HCT116 (cell line): ENCODE measurements at regions not wholly inside any gene's neighbourhood (a gene's known extent, or its start where the extent isn't known, plus 50 kb on each side); places are given as distances from the start of the nearest gene placed in this dataset.

ENCODE experiments used
- ATAC-seq: fragments of 200-7000 bp; cut with Tn5 transposase; 2 replicates; pipeline ENCODE4 v1.9.1; 2020; ENCODE audit warnings: mild to moderate bottlenecking, moderate library complexity
- BruUV-seq: library from RNA; stranded (reverse); fragments of 400-500 nt; replicated peaks from 2 replicates; lab custom pipeline; 2021; lab: Mats Ljungman, UMichigan
- CTCF ChIA-PET: fragments of 300-600 bp; sonication (Branson Sonifier 250); formaldehyde crosslinking; loops from one replicate; lab custom pipeline; 2021; ENCODE audit warnings: antibody characterized with exemption; lab: Charles Lee
- POLR2A ChIA-PET: fragments of 300-600, 350-600 bp; sonication (Branson Sonifier 250); formaldehyde crosslinking; loops from one replicate; lab custom pipeline; 2021; ENCODE audit warnings: antibody characterized with exemption; lab: Charles Lee
- RAD21 ChIA-PET, 2 experiments: fragments of 300-600 bp; sonication (Branson Sonifier 250); formaldehyde crosslinking; loops; one replicate each; lab custom pipeline; 2023; ENCODE audit warnings: low total read pairs in 2 of 2; ENCODE audit not compliant: uncharacterized antibody in 2 of 2, unreplicated experiment in 2 of 2, low non-redundant PET in 1 of 2; lab: Charles Lee
- DNase-seq: peaks from one replicate; pipeline ENCODE4 v3.0.0-alpha.2; 2010; ENCODE audit warnings: low read depth, low spot score
- H2AFZ ChIP-seq: fragments of 200-600 bp; shearing (Covaris generic), sonication (generic); 2 replicates; pipeline ENCODE4 v1.6.1; 2017; ENCODE audit warnings: low read depth, mixed run types, mixed read lengths, antibody characterized with exemption, low read length; ENCODE audit not compliant: poor library complexity, severe bottlenecking
- H3K27ac ChIP-seq: 2 replicates; pipeline ENCODE4 v1.5.1; 2012; ENCODE audit warnings: low read depth, low read length
- H3K27me3 ChIP-seq: fragments of 200-600 bp; sonication (generic); 2 replicates; pipeline ENCODE4 v1.6.1; 2016; ENCODE audit warnings: mixed run types, low read length, mixed read lengths; ENCODE audit not compliant: insufficient read depth
- H3K36me3 ChIP-seq, 2 experiments: fragments of 200-500 bp in 1 of 2; fragments of 200-600 bp in 1 of 2; sonication (Bioruptor generic) in 1 of 2; sonication (generic) in 1 of 2; 2 replicates each; pipeline versions ENCODE4 v1.5.1 to v1.6.1; 2014 to 2016; ENCODE audit warnings: low read length in 2 of 2, inconsistent platforms in 1 of 2, mixed read lengths in 1 of 2, mixed run types in 1 of 2; ENCODE audit not compliant: insufficient read depth in 2 of 2, control insufficient read depth in 1 of 2
- H3K4me1 ChIP-seq, 2 experiments: fragments of 200-600 bp in 1 of 2; sonication (generic) in 1 of 2; 2 replicates each; pipeline versions ENCODE4 v1.5.1 to v1.6.1; 2012 to 2017; ENCODE audit warnings: low read length in 2 of 2, inconsistent platforms in 1 of 2, mild to moderate bottlenecking in 1 of 2, mixed read lengths in 1 of 2, mixed run types in 1 of 2, moderate library complexity in 1 of 2; ENCODE audit not compliant: insufficient read depth in 2 of 2, control insufficient read depth in 1 of 2
- H3K4me2 ChIP-seq: fragments of 200-600 bp; sonication (generic); 2 replicates; pipeline ENCODE4 v1.6.1; 2017; ENCODE audit warnings: mixed run types, low read length, mixed read lengths
- H3K4me3 ChIP-seq, 2 experiments: fragments of 200-600 bp in 1 of 2; sonication (generic) in 1 of 2; replicated peaks in 1 of 2; 2 replicates each; pipeline ENCODE4 v1.5.1; 2011 to 2016; ENCODE audit warnings: low read length in 2 of 2, control low read depth in 1 of 2, low read depth in 1 of 2, mild to moderate bottlenecking in 1 of 2, mixed read lengths in 1 of 2, mixed run types in 1 of 2
- H3K79me2 ChIP-seq: fragments of 200-600 bp; sonication (generic); 2 replicates; pipeline ENCODE4 v1.6.1; 2017; ENCODE audit warnings: mild to moderate bottlenecking, mixed run types, low read length, moderate library complexity, mixed read lengths; ENCODE audit not compliant: insufficient read depth
- H3K9ac ChIP-seq: fragments of 200-600 bp; sonication (generic); 2 replicates; pipeline ENCODE4 v1.6.1; 2016; ENCODE audit warnings: low read length, mixed read lengths
- H3K9me2 ChIP-seq: fragments of 200-600 bp; sonication (generic), shearing (Covaris generic); 2 replicates; pipeline ENCODE4 v1.6.1; 2017; ENCODE audit warnings: mixed run types, mild to moderate bottlenecking, moderate library complexity; ENCODE audit not compliant: insufficient read depth
- H3K9me3 ChIP-seq, 2 experiments: fragments of 200-500 bp in 1 of 2; fragments of 200-600 bp in 1 of 2; sonication (Bioruptor generic) in 1 of 2; sonication (generic) in 1 of 2; 2 replicates each; pipeline ENCODE4 v1.6.1; 2014 to 2017; ENCODE audit warnings: low read length in 2 of 2, mixed read lengths in 2 of 2, inconsistent platforms in 1 of 2, low read depth in 1 of 2, mild to moderate bottlenecking in 1 of 2, mixed run types in 1 of 2, moderate library complexity in 1 of 2; ENCODE audit not compliant: control insufficient read depth in 1 of 2, insufficient read depth in 1 of 2
- H4K20me1 ChIP-seq: fragments of 200-600 bp; sonication (generic), shearing (Covaris generic); 2 replicates; pipeline ENCODE4 v1.6.1; 2017; ENCODE audit warnings: mixed run types, mild to moderate bottlenecking, moderate library complexity; ENCODE audit not compliant: insufficient read depth
- CEBPB ChIP-seq: IDR thresholded peaks from 2 replicates; pipeline ENCODE4 v1.6.1; 2012; ENCODE audit warnings: low read depth
- EGR1 ChIP-seq: IDR thresholded peaks from 2 replicates; pipeline ENCODE4 v1.6.1; 2012; ENCODE audit warnings: low read depth
- ELF1 ChIP-seq: IDR thresholded peaks from 2 replicates; pipeline ENCODE4 v1.6.1; 2012; ENCODE audit warnings: low read depth, borderline replicate concordance
- JUND ChIP-seq: IDR thresholded peaks from 2 replicates; pipeline ENCODE4 v1.6.1; 2012
- SIN3A ChIP-seq: IDR thresholded peaks from 2 replicates; pipeline ENCODE4 v1.6.1; 2012; ENCODE audit warnings: low read depth
- SP1 ChIP-seq: IDR thresholded peaks from 2 replicates; pipeline ENCODE4 v1.6.1; 2012; ENCODE audit warnings: low read depth
- SRF ChIP-seq: IDR thresholded peaks from 2 replicates; pipeline ENCODE4 v1.6.1; 2012; ENCODE audit warnings: low read depth
- TCF7L2 ChIP-seq: IDR thresholded peaks from 2 replicates; pipeline ENCODE4 v1.7.0; 2011; ENCODE audit warnings: borderline replicate concordance, inconsistent platforms; ENCODE audit not compliant: insufficient read depth, insufficient read length; ENCODE audit errors: extremely low read depth
- ZNF274 ChIP-seq: fragments of 200-500 bp; sonication (Bioruptor generic); IDR thresholded peaks from 2 replicates; pipeline ENCODE4 v1.6.1; 2014; ENCODE audit warnings: mild to moderate bottlenecking, low read depth, low read length, inconsistent platforms
- intact Hi-C: fragments of 100-400 bp; cut with micrococcal nuclease; formaldehyde crosslinking; loops from 2 replicates; pipeline ENCODE4 v1.10.0; 2022
- TF ChIP-seq, protein P1 (sequence below): IDR thresholded peaks from 2 replicates; pipeline ENCODE4 v1.6.1; 2012
- TF ChIP-seq, protein P2 (sequence below), 3 experiments: fragments of 200-600 bp in 1 of 3; sonication (generic) in 1 of 3; IDR thresholded peaks in 2 of 3; conservative IDR thresholded peaks in 1 of 3; 2 replicates each; pipeline ENCODE4 v1.5.1; 2012 to 2017; ENCODE audit warnings: low read depth in 2 of 3, low read length in 2 of 3, antibody characterized with exemption in 1 of 3, borderline replicate concordance in 1 of 3, control low read depth in 1 of 3, mild to moderate bottlenecking in 1 of 3, mixed read lengths in 1 of 3, mixed run types in 1 of 3, moderate library complexity in 1 of 3; ENCODE audit not compliant: insufficient read depth in 1 of 3
- TF ChIP-seq, protein P3 (sequence below): IDR thresholded peaks from 2 replicates; pipeline ENCODE4 v1.6.1; 2012
- TF ChIP-seq, protein P4 (sequence below): IDR thresholded peaks from 2 replicates; pipeline ENCODE4 v1.6.1; 2012; ENCODE audit warnings: low read depth

DNA sequence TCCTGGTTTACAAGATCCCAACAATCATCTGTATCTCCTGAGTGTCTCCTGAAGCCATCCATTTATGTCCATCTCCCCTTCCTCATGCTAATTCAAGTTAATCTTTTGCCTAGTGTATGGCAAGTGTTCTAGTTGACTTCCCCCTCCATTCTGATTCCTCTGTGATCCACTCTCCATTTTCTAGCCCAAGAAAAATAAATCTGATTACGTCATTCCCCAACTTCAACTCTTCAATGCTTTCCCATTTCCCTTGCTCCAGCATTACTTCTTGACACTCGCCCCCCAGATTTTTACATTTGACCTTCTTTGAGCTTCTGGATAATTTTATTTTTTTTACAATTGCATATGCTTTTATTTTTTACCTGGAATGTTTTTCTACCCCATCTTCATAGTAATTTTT, 640.8 kb downstream of the TBC1D4 start:
- intact Hi-C loops = no loop called here
- Histone ChIP-seq H3K9ac (no peak overlapping the region), H3K4me1 (no peaks in the 10 kb centered on the region), H3K9me3 (no peaks in the 10 kb centered on the region), H3K4me2 (no peak overlapping the region), H3K9me2 (no peaks in the 10 kb centered on the region), H3K27me3 (no peaks in the 10 kb centered on the region), H2AFZ (no peak overlapping the region), H3K27ac (no peak overlapping the region), H3K36me3 (no peaks in the 10 kb centered on the region), H3K79me2 (no peaks in the 10 kb centered on the region), H3K4me3 (no peak overlapping the region), H4K20me1 (no peaks in the 10 kb centered on the region)
- POLR2A ChIA-PET = no interaction called here
- BruUV-seq = no TSS peak
- RAD21 ChIA-PET = no interaction called here
- TF ChIP-seq CEBPB (no peak), TCF7L2 (no peak), ELF1 (no peak), ZNF274 (no peak)
- TF ChIP-seq, protein P1, sequence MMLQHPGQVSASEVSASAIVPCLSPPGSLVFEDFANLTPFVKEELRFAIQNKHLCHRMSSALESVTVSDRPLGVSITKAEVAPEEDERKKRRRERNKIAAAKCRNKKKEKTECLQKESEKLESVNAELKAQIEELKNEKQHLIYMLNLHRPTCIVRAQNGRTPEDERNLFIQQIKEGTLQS = no peak
- ATAC-seq = no peak
- CTCF ChIA-PET = no interaction called here
- DNase-seq = no peak

DNA sequence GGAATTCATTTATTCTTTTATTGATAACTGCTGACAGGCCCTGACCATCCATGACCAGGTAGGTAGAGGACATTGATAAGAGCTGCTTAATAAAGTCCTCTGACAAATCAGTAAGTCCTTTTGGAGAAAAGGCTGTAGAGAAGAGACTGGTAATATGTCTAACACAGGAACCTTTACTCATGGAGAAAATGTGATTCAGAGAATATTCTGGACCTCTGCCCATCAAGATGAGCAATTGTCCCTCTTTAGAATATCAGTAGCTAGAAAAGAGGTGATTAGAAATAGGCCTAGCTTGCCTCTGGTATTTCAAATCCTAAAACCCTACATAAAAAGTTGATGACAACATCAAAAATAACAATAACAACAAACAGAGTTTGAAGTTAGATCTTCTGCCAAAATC, 642.3 kb downstream of the TBC1D4 start:
- ChIA-PET CTCF (no interaction called here), POLR2A (no interaction called here)
- Histone ChIP-seq H2AFZ (no peak overlapping the region), H3K36me3 (no peaks in the 10 kb centered on the region), H3K9me3 (no peaks in the 10 kb centered on the region), H3K27me3 (no peaks in the 10 kb centered on the region), H3K9ac (no peak overlapping the region), H4K20me1 (no peaks in the 10 kb centered on the region), H3K4me2 (no peak overlapping the region), H3K27ac (no peak overlapping the region), H3K9me2 (no peaks in the 10 kb centered on the region)
- ATAC-seq = no peak
- BruUV-seq = no TSS peak
- intact Hi-C loops = no loop called here
- TF ChIP-seq, protein P2, sequence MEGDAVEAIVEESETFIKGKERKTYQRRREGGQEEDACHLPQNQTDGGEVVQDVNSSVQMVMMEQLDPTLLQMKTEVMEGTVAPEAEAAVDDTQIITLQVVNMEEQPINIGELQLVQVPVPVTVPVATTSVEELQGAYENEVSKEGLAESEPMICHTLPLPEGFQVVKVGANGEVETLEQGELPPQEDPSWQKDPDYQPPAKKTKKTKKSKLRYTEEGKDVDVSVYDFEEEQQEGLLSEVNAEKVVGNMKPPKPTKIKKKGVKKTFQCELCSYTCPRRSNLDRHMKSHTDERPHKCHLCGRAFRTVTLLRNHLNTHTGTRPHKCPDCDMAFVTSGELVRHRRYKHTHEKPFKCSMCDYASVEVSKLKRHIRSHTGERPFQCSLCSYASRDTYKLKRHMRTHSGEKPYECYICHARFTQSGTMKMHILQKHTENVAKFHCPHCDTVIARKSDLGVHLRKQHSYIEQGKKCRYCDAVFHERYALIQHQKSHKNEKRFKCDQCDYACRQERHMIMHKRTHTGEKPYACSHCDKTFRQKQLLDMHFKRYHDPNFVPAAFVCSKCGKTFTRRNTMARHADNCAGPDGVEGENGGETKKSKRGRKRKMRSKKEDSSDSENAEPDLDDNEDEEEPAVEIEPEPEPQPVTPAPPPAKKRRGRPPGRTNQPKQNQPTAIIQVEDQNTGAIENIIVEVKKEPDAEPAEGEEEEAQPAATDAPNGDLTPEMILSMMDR (IDR thresholded peaks at IDR 0.05 in 2 of 3, conservative IDR thresholded peaks at IDR 0.05 in 1 of 3; ENCODE audit: borderline replicate concordance in 1 of 3, insufficient read depth in 1 of 3, low read depth in 2 of 3, low read length in 2 of 3) = no peak
- TF ChIP-seq, protein P3, sequence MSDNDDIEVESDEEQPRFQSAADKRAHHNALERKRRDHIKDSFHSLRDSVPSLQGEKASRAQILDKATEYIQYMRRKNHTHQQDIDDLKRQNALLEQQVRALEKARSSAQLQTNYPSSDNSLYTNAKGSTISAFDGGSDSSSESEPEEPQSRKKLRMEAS = no peak
- TF ChIP-seq, protein P1 = no peak
- TF ChIP-seq JUND (no peak), SIN3A (no peak), ELF1 (no peak), SRF (no peak), TCF7L2 (no peak), EGR1 (no peak), SP1 (no peak)
- TF ChIP-seq, protein P4, sequence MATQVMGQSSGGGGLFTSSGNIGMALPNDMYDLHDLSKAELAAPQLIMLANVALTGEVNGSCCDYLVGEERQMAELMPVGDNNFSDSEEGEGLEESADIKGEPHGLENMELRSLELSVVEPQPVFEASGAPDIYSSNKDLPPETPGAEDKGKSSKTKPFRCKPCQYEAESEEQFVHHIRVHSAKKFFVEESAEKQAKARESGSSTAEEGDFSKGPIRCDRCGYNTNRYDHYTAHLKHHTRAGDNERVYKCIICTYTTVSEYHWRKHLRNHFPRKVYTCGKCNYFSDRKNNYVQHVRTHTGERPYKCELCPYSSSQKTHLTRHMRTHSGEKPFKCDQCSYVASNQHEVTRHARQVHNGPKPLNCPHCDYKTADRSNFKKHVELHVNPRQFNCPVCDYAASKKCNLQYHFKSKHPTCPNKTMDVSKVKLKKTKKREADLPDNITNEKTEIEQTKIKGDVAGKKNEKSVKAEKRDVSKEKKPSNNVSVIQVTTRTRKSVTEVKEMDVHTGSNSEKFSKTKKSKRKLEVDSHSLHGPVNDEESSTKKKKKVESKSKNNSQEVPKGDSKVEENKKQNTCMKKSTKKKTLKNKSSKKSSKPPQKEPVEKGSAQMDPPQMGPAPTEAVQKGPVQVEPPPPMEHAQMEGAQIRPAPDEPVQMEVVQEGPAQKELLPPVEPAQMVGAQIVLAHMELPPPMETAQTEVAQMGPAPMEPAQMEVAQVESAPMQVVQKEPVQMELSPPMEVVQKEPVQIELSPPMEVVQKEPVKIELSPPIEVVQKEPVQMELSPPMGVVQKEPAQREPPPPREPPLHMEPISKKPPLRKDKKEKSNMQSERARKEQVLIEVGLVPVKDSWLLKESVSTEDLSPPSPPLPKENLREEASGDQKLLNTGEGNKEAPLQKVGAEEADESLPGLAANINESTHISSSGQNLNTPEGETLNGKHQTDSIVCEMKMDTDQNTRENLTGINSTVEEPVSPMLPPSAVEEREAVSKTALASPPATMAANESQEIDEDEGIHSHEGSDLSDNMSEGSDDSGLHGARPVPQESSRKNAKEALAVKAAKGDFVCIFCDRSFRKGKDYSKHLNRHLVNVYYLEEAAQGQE = no peak
- TF ChIP-seq, all 23 proteins: peak for 0
- RAD21 ChIA-PET = no interaction called here
- no peak for DNase-seq
- Histone ChIP-seq H3K4me1 (no peaks in the 10 kb centered on the region), H3K79me2 (no peaks in the 10 kb centered on the region), H3K4me3 (no peak overlapping the region)
